ENCODE measurements at regions not wholly inside any gene's neighbourhood (a gene's known extent, or its start where the extent isn't known, plus 50 kb on each side); places are given as distances from the start of the nearest gene placed in this dataset.
A peak's percentile ranks its signal among the peaks of the same experiment; 100 is the strongest.

DNA sequence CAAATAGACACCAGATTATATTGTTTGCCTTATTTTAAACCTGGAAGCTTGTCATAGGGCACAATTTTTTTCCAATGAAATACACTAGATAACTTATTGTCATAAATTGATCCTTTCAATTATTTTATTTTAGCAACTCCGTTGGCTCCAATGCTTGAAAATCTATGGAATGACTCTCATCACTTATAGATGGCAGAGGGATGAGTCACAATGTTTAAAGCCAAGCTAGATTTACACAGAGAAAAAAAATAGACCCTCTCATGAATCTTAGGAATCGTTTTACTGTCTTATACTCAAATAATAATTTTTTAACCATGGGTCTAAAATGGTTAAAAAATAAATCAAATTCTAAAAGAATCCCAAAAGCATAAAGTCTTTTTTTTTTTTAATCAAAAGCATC lies 1276.6 kb upstream of the FLRT2 start:
- Histone ChIP-seq H3K4me3 (no peak overlapping the region), H3K4me1 (replicated peaks) (no peaks in the 10 kb centered on the region), H3K27ac (no peak overlapping the region), H3K9me3 (no peaks in the 10 kb centered on the region), H3K27me3 (replicated peaks; ENCODE audit: insufficient read depth) (no peaks in the 10 kb centered on the region), H3K36me3 (no peaks in the 10 kb centered on the region)
- WGBS: 81% methylated on average over 2 of the region's 2 CpGs
- intact Hi-C loops (cut with DNase I): loop anchor here (10.0 kb wide), 1 partner anchor 1281 kb away; the partner anchor contains the start of gene FLRT2
- DNase-seq (ENCODE audit: low spot score): no peak
- TF ChIP-seq POLR2AphosphoS5 (IDR thresholded peaks at IDR 0.05): no peak
- TF ChIP-seq, protein P1, sequence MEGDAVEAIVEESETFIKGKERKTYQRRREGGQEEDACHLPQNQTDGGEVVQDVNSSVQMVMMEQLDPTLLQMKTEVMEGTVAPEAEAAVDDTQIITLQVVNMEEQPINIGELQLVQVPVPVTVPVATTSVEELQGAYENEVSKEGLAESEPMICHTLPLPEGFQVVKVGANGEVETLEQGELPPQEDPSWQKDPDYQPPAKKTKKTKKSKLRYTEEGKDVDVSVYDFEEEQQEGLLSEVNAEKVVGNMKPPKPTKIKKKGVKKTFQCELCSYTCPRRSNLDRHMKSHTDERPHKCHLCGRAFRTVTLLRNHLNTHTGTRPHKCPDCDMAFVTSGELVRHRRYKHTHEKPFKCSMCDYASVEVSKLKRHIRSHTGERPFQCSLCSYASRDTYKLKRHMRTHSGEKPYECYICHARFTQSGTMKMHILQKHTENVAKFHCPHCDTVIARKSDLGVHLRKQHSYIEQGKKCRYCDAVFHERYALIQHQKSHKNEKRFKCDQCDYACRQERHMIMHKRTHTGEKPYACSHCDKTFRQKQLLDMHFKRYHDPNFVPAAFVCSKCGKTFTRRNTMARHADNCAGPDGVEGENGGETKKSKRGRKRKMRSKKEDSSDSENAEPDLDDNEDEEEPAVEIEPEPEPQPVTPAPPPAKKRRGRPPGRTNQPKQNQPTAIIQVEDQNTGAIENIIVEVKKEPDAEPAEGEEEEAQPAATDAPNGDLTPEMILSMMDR (IDR thresholded peaks at IDR 0.05): no peak
- no peak for TF ChIP-seq POLR2A (IDR thresholded peaks at IDR 0.05)

DNA sequence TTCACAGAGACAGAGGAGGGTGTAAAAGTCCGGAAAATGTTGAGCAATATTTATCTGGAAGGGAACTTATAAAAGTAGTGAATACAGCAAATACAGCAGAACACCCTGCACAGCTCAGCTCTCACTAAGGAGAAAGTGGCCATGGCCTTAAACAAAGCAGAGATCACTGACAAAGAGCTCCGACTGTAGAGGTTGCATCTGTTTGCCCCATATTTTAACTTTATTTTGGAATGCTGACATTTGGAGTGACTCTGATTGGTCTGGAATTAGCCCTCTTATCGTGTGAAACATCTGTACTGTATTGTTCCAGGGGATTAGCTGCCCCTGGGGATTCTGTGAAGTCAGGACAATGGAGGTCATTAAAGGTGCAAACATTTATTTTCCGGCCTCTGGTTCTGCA lies 1275.7 kb upstream of the FLRT2 start:
- TF ChIP-seq, protein P1 (IDR thresholded peaks at IDR 0.05): no peak
- TF ChIP-seq POLR2AphosphoS5 (IDR thresholded peaks at IDR 0.05) (peak; percentile 84), POLR2A (IDR thresholded peaks at IDR 0.05) (no peak)
- H3K4me3 ChIP-seq: no peak overlapping the region
- no peaks in the 10 kb centered on the region for H3K9me3 ChIP-seq
- DNase-seq (ENCODE audit: low spot score): peak; percentile 66
- H3K27me3 ChIP-seq (replicated peaks; ENCODE audit: insufficient read depth): no peaks in the 10 kb centered on the region
- H3K27ac ChIP-seq: peak overlapping the region; percentile 17 to 29
- H3K4me1 ChIP-seq (replicated peaks): no peaks in the 10 kb centered on the region
- intact Hi-C loops (cut with DNase I): loop anchor here (10.0 kb wide), 1 partner anchor 1281 kb away; the partner anchor contains the start of gene FLRT2
- 10% methylated on average over 4 of the region's 4 CpGs for WGBS
- H3K36me3 ChIP-seq: no peaks in the 10 kb centered on the region

DNA sequence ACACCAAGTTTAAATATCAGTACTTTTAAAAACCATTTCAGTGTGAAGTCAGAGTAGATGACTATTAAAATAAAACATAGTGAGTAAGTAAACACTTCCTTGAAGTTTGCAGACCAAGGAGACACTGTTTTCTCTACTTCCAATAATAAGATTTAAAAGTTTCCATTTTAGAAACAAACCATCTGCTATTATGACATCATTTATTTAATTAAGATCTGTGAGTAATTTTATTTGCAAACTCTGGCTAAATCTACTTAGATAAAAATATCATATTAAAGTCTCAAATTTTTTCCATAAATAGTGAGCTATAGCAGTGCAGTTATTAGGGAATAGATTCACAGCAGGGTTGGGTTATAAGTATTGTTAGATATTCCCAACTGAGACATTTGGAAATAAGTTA lies 1267.0 kb upstream of the FLRT2 start:
- H3K27me3 ChIP-seq (replicated peaks; ENCODE audit: insufficient read depth): no peaks in the 10 kb centered on the region
- TF ChIP-seq, protein P1 (IDR thresholded peaks at IDR 0.05): no peak
- TF ChIP-seq POLR2AphosphoS5 (IDR thresholded peaks at IDR 0.05) (no peak), POLR2A (IDR thresholded peaks at IDR 0.05) (no peak)
- H3K9me3 ChIP-seq: no peaks in the 10 kb centered on the region
- H3K27ac ChIP-seq: no peak overlapping the region
- intact Hi-C loops (cut with DNase I): no loop called here
- H3K36me3 ChIP-seq: no peaks in the 10 kb centered on the region
- no peak for DNase-seq (ENCODE audit: low spot score)
- H3K4me3 ChIP-seq: no peak overlapping the region
- no peaks in the 10 kb centered on the region for H3K4me1 ChIP-seq (replicated peaks)

DNA sequence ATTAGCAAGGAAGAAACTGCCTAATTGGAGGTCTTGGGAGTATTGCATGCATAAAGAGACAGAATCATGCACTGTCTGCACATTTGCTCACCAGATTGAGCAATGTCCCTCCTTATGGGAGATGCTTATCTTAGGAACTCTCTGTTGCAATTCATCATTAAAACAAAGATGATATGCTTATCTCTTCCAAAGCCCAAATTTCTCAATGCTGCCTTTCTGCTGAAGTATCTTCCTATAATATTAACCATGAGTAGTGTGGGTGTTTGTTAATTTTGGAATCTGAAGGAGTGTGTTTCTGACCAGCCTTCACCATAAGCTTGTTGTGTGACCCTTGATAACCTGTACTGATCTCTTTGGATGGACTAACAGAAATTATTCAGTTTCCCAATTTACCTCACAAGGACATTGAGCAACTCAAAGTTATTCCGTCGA lies 1257.6 kb upstream of the FLRT2 start:
- intact Hi-C loops (cut with DNase I): no loop called here
- 94% methylated on average over 2 of the region's 2 CpGs for WGBS
- no peak for DNase-seq (ENCODE audit: low spot score)

DNA sequence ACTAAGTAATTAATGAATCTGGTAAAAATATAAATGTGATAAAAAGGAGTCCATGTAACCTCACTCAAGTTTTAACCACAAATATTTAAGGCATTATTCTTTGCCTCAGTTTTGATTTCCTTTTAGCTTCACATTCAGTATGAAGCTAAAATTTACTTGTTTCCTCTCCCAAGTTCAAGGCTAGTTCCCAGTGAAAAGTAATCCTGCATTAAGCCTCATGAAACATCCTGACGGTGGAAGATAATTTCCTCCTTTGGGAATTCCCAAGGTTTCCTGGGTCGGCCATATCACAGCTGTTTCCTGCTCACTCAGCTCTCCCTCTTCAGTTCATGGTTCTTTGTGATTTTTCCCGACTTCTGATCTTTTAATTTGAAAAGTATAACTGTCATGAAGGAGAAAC lies 1256.8 kb upstream of the FLRT2 start:
- Histone ChIP-seq H3K9me3 (no peaks in the 10 kb centered on the region), H3K27ac (no peak overlapping the region), H3K4me1 (replicated peaks) (no peaks in the 10 kb centered on the region), H3K27me3 (replicated peaks; ENCODE audit: insufficient read depth) (no peaks in the 10 kb centered on the region), H3K4me3 (no peak overlapping the region), H3K36me3 (no peaks in the 10 kb centered on the region)
- DNase-seq (ENCODE audit: low spot score): no peak
- TF ChIP-seq POLR2A (IDR thresholded peaks at IDR 0.05) (no peak), POLR2AphosphoS5 (IDR thresholded peaks at IDR 0.05) (no peak)
- TF ChIP-seq, protein P1 (IDR thresholded peaks at IDR 0.05): no peak
- intact Hi-C loops (cut with DNase I): no loop called here
- 69% methylated on average over 3 of the region's 3 CpGs for WGBS

More for the DNA sequence above, 1257.6 kb upstream of the FLRT2 start:
- Histone ChIP-seq H3K4me3 (no peak overlapping the region), H3K4me1 (replicated peaks) (no peaks in the 10 kb centered on the region), H3K27me3 (replicated peaks; ENCODE audit: insufficient read depth) (no peaks in the 10 kb centered on the region), H3K9me3 (no peaks in the 10 kb centered on the region), H3K36me3 (no peaks in the 10 kb centered on the region), H3K27ac (no peak overlapping the region)
- no peak for TF ChIP-seq POLR2AphosphoS5 (IDR thresholded peaks at IDR 0.05)
- TF ChIP-seq, protein P1 (IDR thresholded peaks at IDR 0.05): no peak
- no peak for TF ChIP-seq POLR2A (IDR thresholded peaks at IDR 0.05)

Measured in prostate gland (tissue), 2 donors.